ENCODE measurements at regions not wholly inside any gene's neighbourhood (a gene's known extent, or its start where the extent isn't known, plus 50 kb on each side); places are given as distances from the start of the nearest gene placed in this dataset.

- TF ChIP-seq EZH2phosphoT487 (IDR thresholded peaks at IDR 0.05; ENCODE audit: borderline replicate concordance) = no peak
- no peak for TF ChIP-seq CTCF (conservative IDR thresholded peaks at IDR 0.05; ENCODE audit: low read length)
- no peaks in the 10 kb centered on the region for H4K20me1 ChIP-seq (ENCODE audit: insufficient read depth, low read length, poor library complexity, severe bottlenecking)
- H3K9ac ChIP-seq (ENCODE audit: low read depth, low read length, poor library complexity, severe bottlenecking) = no peak overlapping the region
- H3K36me3 ChIP-seq (ENCODE audit: insufficient read depth, low read length) = no peaks in the 10 kb centered on the region
- no peaks in the 10 kb centered on the region for H3K27me3 ChIP-seq (ENCODE audit: insufficient read depth, low read length, poor library complexity, severe bottlenecking)
- H2AFZ ChIP-seq (ENCODE audit: low read length) = no peak overlapping the region
- H3K4me1 ChIP-seq (ENCODE audit: insufficient read depth, low read length, poor library complexity, severe bottlenecking) = no peaks in the 10 kb centered on the region
- no peaks in the 10 kb centered on the region for H3K79me2 ChIP-seq (ENCODE audit: insufficient read depth, low read length)
- H3K9me2 ChIP-seq (replicated peaks; ENCODE audit: low read depth, low read length) = no peaks in the 10 kb centered on the region
- H3K4me2 ChIP-seq (ENCODE audit: low read depth, low read length, poor library complexity, severe bottlenecking) = no peak overlapping the region
- no peaks in the 10 kb centered on the region for H3K9me3 ChIP-seq (ENCODE audit: insufficient read depth, low read depth, low read length)
- no peak overlapping the region for H3K4me3 ChIP-seq (ENCODE audit: low read length, poor library complexity, severe bottlenecking)
- no peaks in the 10 kb centered on the region for H3F3A ChIP-seq (ENCODE audit: low read depth)
Observed at GRCh38 chr4:174096999-174097398, 186.5 kb downstream of the FBXO8 start.

- no peaks in the 10 kb centered on the region for H3K79me2 ChIP-seq (ENCODE audit: insufficient read depth, low read length)
- H3K9me3 ChIP-seq (ENCODE audit: insufficient read depth, low read depth, low read length) = no peaks in the 10 kb centered on the region
- TF ChIP-seq EZH2phosphoT487 (IDR thresholded peaks at IDR 0.05; ENCODE audit: borderline replicate concordance) (no peak), CTCF (conservative IDR thresholded peaks at IDR 0.05; ENCODE audit: low read length) (no peak)
- H3K9me2 ChIP-seq (replicated peaks; ENCODE audit: low read depth, low read length) = no peaks in the 10 kb centered on the region
- no peak overlapping the region for H3K4me3 ChIP-seq (ENCODE audit: low read length, poor library complexity, severe bottlenecking)
- no peaks in the 10 kb centered on the region for H4K20me1 ChIP-seq (ENCODE audit: insufficient read depth, low read length, poor library complexity, severe bottlenecking)
- H3F3A ChIP-seq (ENCODE audit: low read depth) = no peaks in the 10 kb centered on the region
- no peaks in the 10 kb centered on the region for H3K36me3 ChIP-seq (ENCODE audit: insufficient read depth, low read length)
- H3K27me3 ChIP-seq (ENCODE audit: insufficient read depth, low read length, poor library complexity, severe bottlenecking) = no peaks in the 10 kb centered on the region
- H2AFZ ChIP-seq (ENCODE audit: low read length) = no peak overlapping the region
- H3K4me1 ChIP-seq (ENCODE audit: insufficient read depth, low read length, poor library complexity, severe bottlenecking) = no peaks in the 10 kb centered on the region
- H3K4me2 ChIP-seq (ENCODE audit: low read depth, low read length, poor library complexity, severe bottlenecking) = no peak overlapping the region
- no peak overlapping the region for H3K9ac ChIP-seq (ENCODE audit: low read depth, low read length, poor library complexity, severe bottlenecking)
Observed at GRCh38 chr4:174096456-174096855, 187.0 kb downstream of the FBXO8 start.

- H4K20me1 ChIP-seq (ENCODE audit: insufficient read depth, low read length, poor library complexity, severe bottlenecking) = no peaks in the 10 kb centered on the region
- no peak overlapping the region for H2AFZ ChIP-seq (ENCODE audit: low read length)
- no peak overlapping the region for H3K4me3 ChIP-seq (ENCODE audit: low read length, poor library complexity, severe bottlenecking)
- no peak overlapping the region for H3K9ac ChIP-seq (ENCODE audit: low read depth, low read length, poor library complexity, severe bottlenecking)
- no peaks in the 10 kb centered on the region for H3K27me3 ChIP-seq (ENCODE audit: insufficient read depth, low read length, poor library complexity, severe bottlenecking)
- no peaks in the 10 kb centered on the region for H3K4me1 ChIP-seq (ENCODE audit: insufficient read depth, low read length, poor library complexity, severe bottlenecking)
- no peaks in the 10 kb centered on the region for H3F3A ChIP-seq (ENCODE audit: low read depth)
- H3K79me2 ChIP-seq (ENCODE audit: insufficient read depth, low read length) = no peaks in the 10 kb centered on the region
- no peak for TF ChIP-seq CTCF (conservative IDR thresholded peaks at IDR 0.05; ENCODE audit: low read length)
- TF ChIP-seq EZH2phosphoT487 (IDR thresholded peaks at IDR 0.05; ENCODE audit: borderline replicate concordance) = no peak
- H3K9me3 ChIP-seq (ENCODE audit: insufficient read depth, low read depth, low read length) = no peaks in the 10 kb centered on the region
- no peak overlapping the region for H3K4me2 ChIP-seq (ENCODE audit: low read depth, low read length, poor library complexity, severe bottlenecking)
- no peaks in the 10 kb centered on the region for H3K9me2 ChIP-seq (replicated peaks; ENCODE audit: low read depth, low read length)
- no peaks in the 10 kb centered on the region for H3K36me3 ChIP-seq (ENCODE audit: insufficient read depth, low read length)
Observed at GRCh38 chr4:174091130-174091529, 192.3 kb downstream of the FBXO8 start.

All from Loucy (cell line).